Cardiac fibroblast (primary cell): ENCODE measurements at regions not wholly inside any gene's neighbourhood (a gene's known extent, or its start where the extent isn't known, plus 50 kb on each side); places are given as distances from the start of the nearest gene placed in this dataset.

Experiments used
- DNase-seq, 2 donors: peaks; one replicate each; pipeline versions ENCODE4 v3.0.0 to v3.0.0-alpha.2; 2010; ENCODE audit warnings: low read depth in 2 of 2
- H3K4me3 ChIP-seq, 2 donors: replicated peaks in 1 of 2; 1 replicate in 1 of 2; 2 replicates in 1 of 2; pipeline ENCODE4 v1.5.1; 2011; ENCODE audit warnings: low read depth in 2 of 2, low read length in 2 of 2, mild to moderate bottlenecking in 2 of 2, moderate library complexity in 1 of 2
- TF ChIP-seq, protein P1 (sequence below): IDR thresholded peaks from one replicate; pipeline ENCODE4 v1.5.1; 2011; ENCODE audit warnings: low read depth, mild to moderate bottlenecking, low read length, inconsistent platforms

- no peak for DNase-seq
- H3K4me3 ChIP-seq: no peak overlapping the region
These were observed 306.7 kb upstream of the SLC24A2 start for GRCh38 chr9:20095430-20096092.

DNA sequence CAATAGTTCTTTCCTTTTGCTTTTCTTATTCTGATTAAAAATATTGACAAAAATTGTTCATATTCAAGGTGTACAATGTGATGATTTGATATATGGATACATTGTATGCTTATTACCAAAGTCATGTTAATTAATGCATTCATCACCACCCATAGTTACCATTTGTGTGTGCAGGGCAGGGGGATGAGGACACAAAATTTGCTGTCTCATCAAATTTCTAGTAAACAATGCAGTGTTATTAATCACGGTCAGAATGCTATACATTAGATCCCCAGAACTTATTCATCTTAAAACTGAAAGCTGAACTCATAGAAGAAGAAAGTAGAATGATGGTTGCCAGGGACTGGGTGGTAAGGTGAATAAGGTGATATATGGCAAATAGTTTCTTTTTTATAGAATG lies 303.7 kb upstream of the SLC24A2 start:
- TF ChIP-seq, protein P1, sequence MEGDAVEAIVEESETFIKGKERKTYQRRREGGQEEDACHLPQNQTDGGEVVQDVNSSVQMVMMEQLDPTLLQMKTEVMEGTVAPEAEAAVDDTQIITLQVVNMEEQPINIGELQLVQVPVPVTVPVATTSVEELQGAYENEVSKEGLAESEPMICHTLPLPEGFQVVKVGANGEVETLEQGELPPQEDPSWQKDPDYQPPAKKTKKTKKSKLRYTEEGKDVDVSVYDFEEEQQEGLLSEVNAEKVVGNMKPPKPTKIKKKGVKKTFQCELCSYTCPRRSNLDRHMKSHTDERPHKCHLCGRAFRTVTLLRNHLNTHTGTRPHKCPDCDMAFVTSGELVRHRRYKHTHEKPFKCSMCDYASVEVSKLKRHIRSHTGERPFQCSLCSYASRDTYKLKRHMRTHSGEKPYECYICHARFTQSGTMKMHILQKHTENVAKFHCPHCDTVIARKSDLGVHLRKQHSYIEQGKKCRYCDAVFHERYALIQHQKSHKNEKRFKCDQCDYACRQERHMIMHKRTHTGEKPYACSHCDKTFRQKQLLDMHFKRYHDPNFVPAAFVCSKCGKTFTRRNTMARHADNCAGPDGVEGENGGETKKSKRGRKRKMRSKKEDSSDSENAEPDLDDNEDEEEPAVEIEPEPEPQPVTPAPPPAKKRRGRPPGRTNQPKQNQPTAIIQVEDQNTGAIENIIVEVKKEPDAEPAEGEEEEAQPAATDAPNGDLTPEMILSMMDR: no peak
- no peak for DNase-seq
- H3K4me3 ChIP-seq: no peak overlapping the region

More at GRCh38 chr9:20095430-20096092, 306.7 kb upstream of the SLC24A2 start:
- TF ChIP-seq, protein P1: no peak

DNA sequence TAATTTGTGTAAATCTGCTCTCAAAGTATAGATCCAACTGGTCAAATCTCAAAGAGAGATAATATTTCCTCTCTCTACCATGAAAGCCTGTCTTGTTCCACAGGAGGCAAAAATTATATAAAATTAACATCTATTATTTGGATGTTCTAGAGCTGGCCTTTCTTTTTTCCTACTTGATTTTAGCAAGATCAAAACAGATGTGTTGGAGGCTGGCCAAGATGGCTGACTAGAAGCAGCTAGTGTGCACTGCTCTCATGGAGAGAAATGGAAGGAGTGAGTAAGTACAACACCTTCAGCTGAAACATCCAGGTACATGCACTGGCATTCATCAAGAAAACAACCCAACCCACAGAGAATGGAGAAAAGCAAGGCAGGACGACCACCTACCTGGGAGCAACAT lies 298.6 kb upstream of the SLC24A2 start:
- H3K4me3 ChIP-seq: no peak overlapping the region
- DNase-seq: peak in 1 of 2 donors; percentile 46
- TF ChIP-seq, protein P1: no peak

GRCh38 chr9:20085842-20086241 lies 297.0 kb upstream of the SLC24A2 start:
- no peak for DNase-seq
- TF ChIP-seq, protein P1: no peak
- H3K4me3 ChIP-seq: no peak overlapping the region

GRCh38 chr9:20084125-20084524 lies 295.3 kb upstream of the SLC24A2 start:
- no peak overlapping the region for H3K4me3 ChIP-seq
- no peak for DNase-seq
- TF ChIP-seq, protein P1: no peak

DNA sequence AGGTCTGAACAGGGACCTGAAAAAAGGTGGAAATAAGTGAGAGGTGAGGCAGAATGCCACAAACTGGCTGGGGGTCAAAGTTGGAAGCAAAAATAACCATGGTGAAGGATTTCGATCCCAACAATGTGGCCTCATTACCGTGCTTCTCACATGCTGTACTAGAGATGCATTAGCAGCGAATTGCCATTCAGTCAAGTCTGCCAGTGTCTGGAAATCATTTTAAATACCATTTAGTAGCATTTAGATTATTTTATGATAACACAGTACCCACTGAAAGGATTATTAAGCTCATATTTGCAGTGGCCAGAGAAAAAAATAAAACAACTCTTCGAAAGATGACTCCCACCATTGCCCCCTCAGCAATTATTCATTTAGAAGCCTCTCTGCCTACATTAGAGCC lies 294.6 kb upstream of the SLC24A2 start:
- no peak for DNase-seq
- TF ChIP-seq, protein P1: no peak
- no peak overlapping the region for H3K4me3 ChIP-seq

GRCh38 chr9:20082831-20083230 lies 294.0 kb upstream of the SLC24A2 start:
- no peak for DNase-seq
- H3K4me3 ChIP-seq: no peak overlapping the region
- TF ChIP-seq, protein P1: no peak
